ENCODE measurements at regions not wholly inside any gene's neighbourhood (a gene's known extent, or its start where the extent isn't known, plus 50 kb on each side); places are given as distances from the start of the nearest gene placed in this dataset.
"Not testable (repeated sequence)": the region's sequence is repeated elsewhere in the genome, so short reads cannot be mapped to it uniquely, and the experiment has no call there.

- DNase-seq = no peak
Measured at GRCh38 chr21:18104802-18105201, 139.8 kb upstream of the CHODL start.

- not testable (repeated sequence) for DNase-seq
Measured at GRCh38 chr21:18096413-18096812, 148.2 kb upstream of the CHODL start.

DNA sequence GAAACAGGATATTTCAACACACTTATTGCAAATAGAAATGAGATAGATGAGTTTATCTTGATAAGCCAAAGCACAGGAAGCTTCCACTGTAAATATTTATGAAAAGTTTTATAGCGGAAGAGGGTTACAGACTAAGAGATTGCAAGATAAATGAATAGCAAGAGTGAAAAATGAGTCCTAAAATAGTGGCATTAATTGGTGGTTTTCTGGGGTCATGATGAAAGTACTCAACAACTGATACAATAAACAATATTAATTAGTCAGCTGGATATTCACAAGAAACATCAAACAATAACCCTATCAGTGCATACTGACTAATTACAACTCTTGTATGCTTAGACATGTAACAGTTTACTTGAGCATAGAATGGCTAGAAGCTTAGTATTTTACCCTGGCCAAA is 154.8 kb upstream of the CHODL start:
- no peak for DNase-seq

DNA sequence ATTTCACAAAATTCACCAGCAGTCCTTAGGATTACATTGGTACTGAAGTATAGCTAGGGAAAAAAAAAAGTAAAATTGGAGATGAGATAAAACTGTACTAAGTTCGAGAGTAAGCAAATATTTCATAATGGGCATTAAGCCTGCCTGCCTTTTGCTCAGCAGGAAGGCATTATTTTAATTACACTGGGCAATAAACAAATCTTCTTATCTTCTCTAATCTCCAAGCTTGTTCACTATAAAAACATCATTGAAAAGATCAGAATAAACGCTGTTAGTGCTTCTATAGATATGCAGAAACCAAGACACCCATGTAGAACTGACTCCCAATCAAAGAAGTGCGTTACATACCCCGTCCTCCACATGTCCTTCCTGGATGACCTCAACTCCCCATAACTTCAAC is 174.2 kb upstream of the CHODL start:
- no peak for DNase-seq

DNA sequence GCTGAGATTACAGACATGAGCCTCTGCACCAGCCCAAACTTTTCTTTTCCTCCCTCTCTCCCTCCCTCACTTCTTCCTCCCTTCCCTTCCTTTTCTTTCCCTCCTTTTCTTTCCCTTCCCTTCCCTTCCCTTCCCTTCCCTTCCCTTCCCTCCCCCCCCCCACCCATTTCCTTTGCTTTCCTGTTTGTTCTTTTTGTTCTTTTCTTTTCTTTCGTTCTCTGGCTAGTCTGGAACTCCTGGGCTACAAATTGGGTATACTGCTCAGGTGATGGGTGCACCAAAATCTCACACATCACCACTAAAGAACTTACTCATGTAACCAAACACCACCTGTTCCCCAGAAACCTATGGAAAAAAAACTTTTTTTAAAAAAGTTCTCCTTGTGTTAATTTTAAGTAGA is 174.8 kb upstream of the CHODL start:
- no peak for DNase-seq

DNA sequence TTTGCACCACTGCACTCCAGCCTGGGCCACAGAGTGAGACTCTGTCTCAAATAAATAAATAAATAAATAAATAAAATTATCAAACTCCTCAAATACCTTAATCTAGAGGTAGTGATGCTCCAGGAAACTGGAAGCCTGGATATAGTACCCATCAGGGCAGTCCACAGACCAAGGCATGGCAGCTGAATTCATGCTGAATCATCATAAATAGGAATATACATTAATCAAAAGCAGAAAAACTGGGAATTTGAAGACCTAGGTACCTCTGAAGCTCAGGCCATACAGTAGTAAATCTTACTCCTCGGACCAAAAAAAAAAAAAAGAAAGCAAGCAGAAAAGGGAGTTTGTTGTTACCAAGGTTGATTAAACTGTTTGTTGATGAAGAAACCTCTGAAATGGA is 184.2 kb upstream of the CHODL start:
- no peak for DNase-seq

DNA sequence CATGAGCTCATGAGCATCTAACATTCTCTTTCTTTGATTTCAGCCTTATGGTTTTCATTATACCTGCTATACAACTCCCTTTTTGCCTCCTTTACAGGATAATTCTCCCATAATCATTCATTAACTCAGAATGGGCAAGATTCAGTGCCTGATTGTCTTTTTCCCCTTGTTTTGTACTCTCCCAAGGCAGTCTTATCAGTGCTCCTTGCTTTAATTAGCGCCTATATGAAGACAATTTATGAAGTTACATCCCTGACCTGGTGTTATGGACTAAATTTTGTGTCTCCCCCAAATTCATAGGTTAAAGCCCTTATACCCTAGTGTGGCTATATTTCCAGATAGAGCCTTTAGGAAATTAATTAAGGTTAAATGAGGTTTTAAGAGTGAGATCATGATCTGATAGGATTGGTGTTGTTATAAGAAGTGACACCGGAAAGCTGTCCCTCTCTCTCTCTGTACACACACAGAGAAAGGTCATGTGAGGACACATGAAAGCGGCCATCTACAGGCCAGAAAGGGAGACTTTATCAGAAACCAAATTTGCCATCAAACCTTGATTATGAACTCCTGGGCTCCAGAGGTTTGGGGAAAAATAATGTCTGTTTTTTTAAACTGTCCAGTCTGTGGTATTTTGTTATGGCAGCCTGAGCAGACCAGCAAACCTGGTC is 185.8 kb upstream of the CHODL start:
- DNase-seq = no peak

DNA sequence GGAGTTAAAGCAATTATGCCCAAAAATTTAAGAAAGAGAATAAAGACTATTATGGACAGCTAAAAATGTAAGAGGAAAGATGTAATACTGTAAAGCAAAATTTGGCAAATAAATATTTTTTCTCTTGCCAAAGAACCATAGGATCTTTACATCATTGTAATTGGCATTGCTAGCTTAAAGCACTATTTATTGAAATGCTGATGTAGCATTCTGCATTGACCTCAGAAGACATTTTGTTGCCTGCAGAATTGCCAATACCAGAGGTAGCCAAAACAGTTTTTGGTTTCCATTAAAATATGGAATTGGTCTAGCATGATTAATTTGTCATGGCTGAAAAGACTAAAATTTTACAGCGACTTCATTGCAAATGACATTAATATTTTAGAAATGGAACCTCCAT is 191.5 kb upstream of the CHODL start:
- no peak for DNase-seq

- DNase-seq = no peak
Measured at GRCh38 chr21:18049461-18049860, 195.2 kb upstream of the CHODL start.

DNA sequence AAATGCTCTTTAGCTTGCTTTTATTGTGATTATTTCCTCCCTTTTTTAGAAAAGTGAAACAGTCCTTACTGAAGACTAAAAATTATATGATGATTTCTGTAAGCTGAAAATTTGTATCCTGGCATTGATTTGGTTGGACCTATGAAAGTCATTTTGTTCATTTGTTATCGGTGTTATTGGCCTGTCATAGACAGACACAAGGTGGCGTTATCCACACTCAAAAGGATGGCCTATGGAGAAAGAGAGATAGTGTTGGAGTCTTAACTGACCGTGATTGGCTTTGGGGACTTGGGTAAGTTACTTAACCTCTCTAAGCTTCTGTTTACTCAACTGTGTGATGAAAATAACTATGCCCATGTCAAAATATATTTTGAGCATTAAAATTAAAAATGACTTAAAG is 203.6 kb upstream of the CHODL start:
- DNase-seq = no peak

DNA sequence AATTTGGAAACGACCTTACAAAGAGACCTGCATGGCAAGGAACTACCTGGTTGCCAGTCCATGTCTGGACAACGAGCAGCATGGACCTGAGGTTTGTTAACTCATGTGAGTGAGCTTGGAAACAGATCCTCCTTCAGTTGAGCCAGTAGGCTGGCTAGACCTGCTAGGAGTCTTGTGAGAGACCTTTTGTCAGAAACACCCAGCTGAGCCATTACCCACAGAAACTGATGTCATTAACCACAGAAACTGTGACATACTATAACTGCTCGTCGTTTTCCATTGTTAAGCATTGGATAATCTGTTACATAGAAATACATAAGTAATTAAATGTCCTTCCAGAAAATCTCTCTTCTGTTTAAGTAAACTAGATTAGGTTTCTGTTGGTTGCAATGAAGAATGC is 211.1 kb upstream of the C21orf91 start:
- DNase-seq = no peak

- no peak for DNase-seq
Measured at GRCh38 chr21:18026359-18026758, 207.2 kb upstream of the C21orf91 start.

- DNase-seq = no peak
Measured at GRCh38 chr21:18023711-18024110, 204.6 kb upstream of the C21orf91 start.

GRCh38 chr21:18023157-18023556 is 204.0 kb upstream of the C21orf91 start:
- no peak for DNase-seq

DNA sequence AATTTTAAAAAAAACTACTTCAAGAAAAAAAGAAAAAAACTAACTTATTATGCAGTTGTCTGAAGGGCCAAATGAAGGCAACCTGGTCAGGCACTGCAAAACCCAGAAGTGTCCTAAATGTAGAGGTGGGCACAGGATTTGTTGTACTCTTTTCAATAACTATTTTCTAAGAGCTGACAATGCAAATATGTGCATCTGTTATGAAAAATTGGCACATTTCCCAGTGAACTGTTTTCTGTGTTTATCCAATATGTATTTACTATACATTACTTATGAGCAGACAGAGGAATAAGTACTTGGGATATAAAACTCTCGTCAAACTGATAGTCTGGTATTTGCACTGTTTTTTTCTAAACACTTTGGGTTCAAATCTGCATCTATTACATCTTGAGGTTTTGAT is 188.0 kb upstream of the C21orf91 start:
- no peak for DNase-seq

GRCh38 chr21:18006691-18007090 is 187.5 kb upstream of the C21orf91 start:
- DNase-seq = no peak

DNA sequence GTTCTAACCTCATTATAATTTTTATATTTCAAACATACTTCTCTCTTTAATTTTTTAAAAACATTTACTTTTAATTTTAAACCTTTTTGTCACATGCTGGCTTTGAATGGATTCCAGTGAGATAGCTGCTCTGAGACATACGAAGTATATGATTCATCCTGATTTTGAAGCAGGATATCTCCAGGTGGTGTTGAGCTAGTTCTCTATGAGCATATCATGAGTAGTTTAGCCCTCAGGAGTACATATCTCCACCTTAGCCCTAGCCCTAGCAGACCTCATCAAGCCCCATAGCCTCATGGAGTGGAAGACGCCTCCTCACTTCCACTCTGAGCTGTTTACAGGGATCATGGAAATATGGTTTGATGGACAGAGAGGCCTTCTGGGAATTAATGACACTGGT is 183.2 kb upstream of the C21orf91 start:
- DNase-seq = no peak

- DNase-seq = no peak
Measured at GRCh38 chr21:18000981-18001686, 182.0 kb upstream of the C21orf91 start.

DNA sequence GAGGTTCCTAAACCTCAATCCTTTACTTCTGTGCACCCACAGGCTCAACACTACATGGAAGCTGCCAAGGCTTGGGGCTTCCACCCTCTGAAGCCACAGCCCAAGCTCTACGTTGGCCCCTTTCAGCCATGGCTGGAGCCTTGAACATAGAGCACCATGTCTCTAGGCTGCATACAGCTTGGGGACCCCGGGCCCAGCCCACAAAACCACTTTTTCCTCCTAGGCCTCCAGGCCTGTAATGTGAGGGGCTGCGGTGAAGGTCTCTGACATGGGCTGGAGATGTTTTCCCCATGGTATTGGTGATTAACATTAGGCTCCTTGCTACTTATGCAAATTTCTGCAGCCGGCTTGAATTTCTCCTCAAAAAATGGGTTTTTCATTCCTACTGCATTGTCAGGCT is 179.4 kb upstream of the C21orf91 start:
- not testable (repeated sequence) for DNase-seq

DNA sequence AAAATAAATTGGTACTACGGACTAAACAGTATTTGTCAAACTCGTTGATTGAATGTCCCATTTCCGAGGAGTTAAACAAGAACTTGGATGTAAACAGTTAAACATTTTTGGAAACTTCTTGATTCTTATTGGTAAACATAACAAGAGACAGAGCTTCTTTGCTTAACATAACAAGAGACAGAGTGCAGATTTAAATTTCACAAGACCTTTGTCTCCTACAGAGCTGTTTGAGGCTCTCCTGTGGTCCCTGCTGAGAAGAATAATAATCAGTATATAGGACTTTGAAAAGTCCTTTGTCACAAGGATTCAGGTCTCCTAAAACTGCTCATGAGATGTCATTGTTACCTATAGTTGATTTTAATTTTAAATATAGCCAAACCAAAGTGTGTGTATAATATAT is 170.6 kb upstream of the C21orf91 start:
- no peak for DNase-seq

- DNase-seq = no peak
Measured at GRCh38 chr21:17988102-17988437, 168.9 kb upstream of the C21orf91 start.

GRCh38 chr21:17987382-17988101 is 168.4 kb upstream of the C21orf91 start:
- DNase-seq = no peak

DNA sequence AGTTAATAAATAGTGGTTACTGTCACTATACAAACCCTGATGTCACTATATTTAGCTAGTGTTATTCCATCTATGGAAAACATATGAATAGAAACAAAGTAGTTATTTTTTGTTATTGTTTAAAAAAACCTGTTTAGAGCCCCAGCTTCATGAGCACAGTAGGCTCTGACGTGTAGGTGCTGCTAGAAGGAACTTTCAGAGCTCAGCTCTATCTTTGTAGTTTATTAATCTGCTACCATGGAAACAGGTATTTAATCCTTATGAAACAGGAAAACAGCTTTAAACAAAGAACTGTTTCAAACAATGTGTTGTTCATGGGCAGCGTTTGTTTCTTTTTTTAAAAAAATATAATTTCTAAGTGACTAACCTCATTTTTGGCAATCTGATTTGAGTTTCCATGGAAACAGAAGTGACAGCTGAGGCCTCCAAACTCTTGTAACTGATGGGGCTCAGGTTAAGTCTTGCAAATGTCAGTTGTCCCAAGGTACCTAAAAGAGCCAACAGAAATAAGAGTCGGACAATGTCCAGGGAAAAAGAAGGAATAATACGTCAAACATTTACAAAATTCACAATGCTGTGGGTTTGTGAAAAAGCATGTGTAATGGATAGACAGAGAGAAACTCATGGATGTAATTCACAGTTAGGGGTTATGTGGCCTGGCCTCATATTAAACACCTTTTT is 162.0 kb upstream of the C21orf91 start:
- DNase-seq = no peak

DNA sequence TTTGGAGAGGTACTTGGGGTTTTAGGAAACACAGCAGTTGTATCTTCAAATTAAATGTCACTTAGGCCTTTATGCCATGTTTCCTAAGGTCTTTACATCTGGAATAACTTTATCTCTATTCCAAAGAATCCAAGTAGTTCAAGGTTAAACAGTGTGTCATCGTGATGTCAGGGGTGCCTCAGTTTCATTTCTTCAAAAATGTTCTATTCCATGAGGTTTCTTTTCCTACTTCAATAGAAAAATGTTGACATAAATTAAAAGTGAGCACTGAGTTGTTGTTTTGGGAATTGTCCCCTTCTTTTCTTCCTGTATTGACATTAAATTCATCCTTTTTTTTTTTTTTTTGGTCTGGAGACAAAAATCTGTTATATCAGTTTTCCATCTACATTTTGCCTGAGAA is 160.6 kb upstream of the C21orf91 start:
- DNase-seq = no peak
